CD14-positive monocyte (primary cell): ENCODE measurements at regions not wholly inside any gene's neighbourhood (a gene's known extent, or its start where the extent isn't known, plus 50 kb on each side); places are given as distances from the start of the nearest gene placed in this dataset.

Experiments
- DNase-seq, 3 donors: peaks; one replicate each; pipeline ENCODE4 v3.0.0-alpha.2; 2011 to 2022
- H2AFZ ChIP-seq: 2 replicates; pipeline ENCODE4 v1.6.0; 2012; ENCODE audit warnings: mild to moderate bottlenecking, low read depth, low read length, inconsistent platforms; ENCODE audit not compliant: insufficient read depth, poor library complexity, severe bottlenecking
- H3K27ac ChIP-seq, 2 donors: 1 replicate in 1 of 2; 2 replicates in 1 of 2; pipeline ENCODE4 v1.5.1; 2012 to 2013; ENCODE audit warnings: low read length in 2 of 2, control low read depth in 1 of 2, inconsistent platforms in 1 of 2, low read depth in 1 of 2, mild to moderate bottlenecking in 1 of 2
- H3K27me3 ChIP-seq, 2 donors: one replicate each; pipeline versions ENCODE4 v1.6.0 to v1.6.1; 2011 to 2013; ENCODE audit warnings: low read length in 2 of 2; ENCODE audit not compliant: control insufficient read depth in 2 of 2, insufficient read depth in 2 of 2
- H3K36me3 ChIP-seq, 2 donors: replicated peaks in 1 of 2; 1 replicate in 1 of 2; 2 replicates in 1 of 2; pipeline versions ENCODE4 v1.5.1 to v1.6.1; 2012 to 2013; ENCODE audit warnings: low read length in 2 of 2, control low read depth in 1 of 2, inconsistent platforms in 1 of 2, mild to moderate bottlenecking in 1 of 2; ENCODE audit not compliant: insufficient read depth in 2 of 2, control insufficient read depth in 1 of 2
- H3K4me1 ChIP-seq, 2 donors: 1 replicate in 1 of 2; 2 replicates in 1 of 2; pipeline versions ENCODE4 v1.5.1 to v1.6.1; 2012 to 2013; ENCODE audit warnings: low read length in 2 of 2, control low read depth in 1 of 2, inconsistent platforms in 1 of 2, mild to moderate bottlenecking in 1 of 2, moderate library complexity in 1 of 2; ENCODE audit not compliant: insufficient read depth in 2 of 2, control insufficient read depth in 1 of 2
- H3K4me2 ChIP-seq: replicated peaks from 2 replicates; pipeline ENCODE3; 2012; ENCODE audit warnings: low read length, moderate library complexity, mild to moderate bottlenecking; ENCODE audit not compliant: poor library complexity, severe bottlenecking; ENCODE audit errors: extremely low read depth
- H3K4me3 ChIP-seq, 3 experiments: fragments of 200-600 bp in 1 of 3; sonication (generic) in 1 of 3; replicated peaks in 1 of 3; 1 replicate in 2 of 3; 2 replicates in 1 of 3; pipeline ENCODE4 v1.5.1; 2011 to 2013; ENCODE audit warnings: low read length in 3 of 3, mild to moderate bottlenecking in 3 of 3, control low read depth in 2 of 3, low read depth in 2 of 3, inconsistent platforms in 1 of 3, moderate library complexity in 1 of 3
- H3K79me2 ChIP-seq: 2 replicates; pipeline ENCODE4 v1.6.0; 2012; ENCODE audit warnings: mild to moderate bottlenecking, control low read depth, inconsistent platforms, low read length, moderate library complexity; ENCODE audit not compliant: insufficient read depth
- H3K9ac ChIP-seq: 2 replicates; pipeline ENCODE4 v1.6.0; 2017; ENCODE audit warnings: low read length, mild to moderate bottlenecking; ENCODE audit not compliant: insufficient read depth, poor library complexity, severe bottlenecking
- H3K9me3 ChIP-seq, 2 donors: replicated peaks in 1 of 2; 1 replicate in 1 of 2; 2 replicates in 1 of 2; pipeline versions ENCODE4 v1.5.1 to v1.6.1; 2012 to 2013; ENCODE audit warnings: low read length in 2 of 2, control low read depth in 1 of 2; ENCODE audit not compliant: control insufficient read depth in 1 of 2, insufficient read depth in 1 of 2
- H4K20me1 ChIP-seq: 2 replicates; pipeline ENCODE4 v1.6.0; 2012; ENCODE audit warnings: mild to moderate bottlenecking, low read length, control low read depth, moderate library complexity; ENCODE audit not compliant: insufficient read depth
- H3K27ac Mint-ChIP-seq, 7 donors: one replicate each; pipeline ENCODE4 v1.8.0; 2020; ENCODE audit warnings: mild to moderate bottlenecking in 7 of 7, mixed read lengths in 7 of 7, moderate library complexity in 6 of 7, inconsistent platforms in 2 of 7
- H3K27me3 Mint-ChIP-seq, 3 donors: one replicate each; pipeline ENCODE4 v1.8.0; 2021 to 2022; ENCODE audit warnings: low read depth in 3 of 3, mild to moderate bottlenecking in 3 of 3, mixed read lengths in 3 of 3, moderate library complexity in 3 of 3, inconsistent platforms in 1 of 3
- H3K36me3 Mint-ChIP-seq, 2 donors: one replicate each; pipeline ENCODE4 v1.8.0; 2020; ENCODE audit warnings: mixed read lengths in 2 of 2, inconsistent platforms in 1 of 2, mild to moderate bottlenecking in 1 of 2
- H3K4me1 Mint-ChIP-seq: one replicate; pipeline ENCODE4 v1.8.0; 2020; ENCODE audit warnings: mild to moderate bottlenecking, mixed read lengths
- H3K4me3 Mint-ChIP-seq, 2 donors: one replicate each; pipeline ENCODE4 v1.8.0; 2020; ENCODE audit warnings: mild to moderate bottlenecking in 2 of 2, mixed read lengths in 2 of 2, moderate library complexity in 1 of 2
- H3K9me3 Mint-ChIP-seq, 7 donors: one replicate each; pipeline ENCODE4 v1.8.0; 2020 to 2022; ENCODE audit warnings: mixed read lengths in 7 of 7, mild to moderate bottlenecking in 6 of 7, moderate library complexity in 6 of 7, inconsistent platforms in 2 of 7
- CTCF ChIP-seq: fragments of 200-600 bp; IDR thresholded peaks from one replicate; pipeline ENCODE4 v1.8.0; 2022; ENCODE audit warnings: antibody characterized with exemption, mild to moderate bottlenecking
- WGBS: methylation state at CpG from one replicate; pipeline ENCODE4 v1.1.5; 2013; ENCODE audit warnings: missing lambda C conversion rate; ENCODE audit not compliant: insufficient coverage; 5-methylcytosine and 5-hydroxymethylcytosine counted together
- intact Hi-C, 2 donors: fragments of 100-400 bp; cut with micrococcal nuclease; formaldehyde crosslinking; loops; one replicate each; pipeline versions ENCODE4 v1.15.0 to v1.15.1; 2023

- peaks cover 1% of the 10 kb centered on the region for H3K4me1 Mint-ChIP-seq
- TF ChIP-seq CTCF = no peak
- no peaks in the 10 kb centered on the region for H3K79me2 ChIP-seq
- no peak overlapping the region for H3K4me2 ChIP-seq
- no peaks in the 10 kb centered on the region for H3K4me1 ChIP-seq
- no peak overlapping the region for H3K4me3 ChIP-seq
- H3K36me3 ChIP-seq = no peaks in the 10 kb centered on the region
- no peak overlapping the region for H3K27ac ChIP-seq
- no peak overlapping the region for H2AFZ ChIP-seq
- H3K36me3 Mint-ChIP-seq = no peaks in the 10 kb centered on the region
- H3K9me3 Mint-ChIP-seq = peaks cover 2 to 10% (median 5%) of the 10 kb centered on the region in 7 donors
- H3K27me3 ChIP-seq = no peaks in the 10 kb centered on the region
- H3K4me3 Mint-ChIP-seq = no peak overlapping the region
- no peak for DNase-seq
- intact Hi-C loops = no loop called here
- H3K9me3 ChIP-seq = peaks cover 0 to 9% of the 10 kb centered on the region in 2 donors
- no peak overlapping the region for H3K27ac Mint-ChIP-seq
- no peaks in the 10 kb centered on the region for H4K20me1 ChIP-seq
- H3K27me3 Mint-ChIP-seq = peaks cover 2 to 7% (median 3%) of the 10 kb centered on the region in 3 donors
- WGBS = 94% methylated on average over 28 of the region's 34 CpGs
- no peak overlapping the region for H3K9ac ChIP-seq
Observed at GRCh38 chr9:84408416-84408815, 67.9 kb upstream of the SLC28A3 start.

GRCh38 chr9:84411683-84412267, 71.2 kb upstream of the SLC28A3 start:
- intact Hi-C loops = no loop called here
- Histone ChIP-seq H3K4me3 (no peak overlapping the region), H3K9me3 (peaks cover 0 to 9% of the 10 kb centered on the region in 2 donors), H3K9ac (no peak overlapping the region), H3K27ac (no peak overlapping the region), H3K27me3 (no peaks in the 10 kb centered on the region), H4K20me1 (no peaks in the 10 kb centered on the region), H3K79me2 (no peaks in the 10 kb centered on the region), H2AFZ (no peak overlapping the region), H3K36me3 (no peaks in the 10 kb centered on the region), H3K4me1 (no peaks in the 10 kb centered on the region), H3K4me2 (no peak overlapping the region)
- Mint-ChIP-seq H3K27me3 (peaks cover 2 to 7% (median 3%) of the 10 kb centered on the region in 3 donors), H3K4me3 (no peak overlapping the region), H3K27ac (no peak overlapping the region), H3K9me3 (peaks cover 2 to 10% (median 5%) of the 10 kb centered on the region in 7 donors), H3K4me1 (no peaks in the 10 kb centered on the region), H3K36me3 (no peaks in the 10 kb centered on the region)
- no peak for DNase-seq
- WGBS = no CpG with 5 or more reads among the region's 6 CpGs
- no peak for TF ChIP-seq CTCF
